ENCODE measurements at regions not wholly inside any gene's neighbourhood (a gene's known extent, or its start where the extent isn't known, plus 50 kb on each side); places are given as distances from the start of the nearest gene placed in this dataset.

DNA sequence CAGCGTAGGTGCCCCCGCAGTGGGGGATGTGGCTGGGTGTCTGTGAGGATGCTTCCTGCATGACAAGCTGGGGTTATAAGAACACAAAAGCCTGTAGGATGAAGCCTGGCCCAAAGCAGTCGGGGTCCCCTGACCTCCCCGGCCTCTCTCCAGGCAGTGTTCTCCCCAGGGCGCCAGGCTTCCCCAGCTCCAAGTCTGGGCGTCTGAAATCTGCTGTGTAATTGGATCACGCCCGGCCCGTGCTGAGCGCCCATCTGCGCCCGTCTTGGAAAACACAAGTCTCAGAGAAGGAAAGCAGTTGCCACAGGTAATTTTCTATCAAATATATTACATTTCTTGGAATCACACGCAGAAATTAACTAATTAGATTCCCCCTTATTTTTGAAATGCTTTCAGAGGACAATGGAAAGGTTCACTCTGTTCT lies 233.3 kb downstream of the CTTN start:
- DNase-seq = no peak
- Mint-ChIP-seq H3K27me3 (ENCODE audit: unreplicated experiment) (no peaks in the 10 kb centered on the region), H3K27ac (ENCODE audit: unreplicated experiment) (no peak overlapping the region), H3K4me3 (ENCODE audit: low read depth, unreplicated experiment) (no peak overlapping the region), H3K36me3 (ENCODE audit: insufficient read depth, unreplicated experiment) (peaks cover 9% of the 10 kb centered on the region), H3K9me3 (ENCODE audit: low read depth, unreplicated experiment) (no peaks in the 10 kb centered on the region), H3K4me1 (ENCODE audit: low read depth, unreplicated experiment) (peaks cover 17% of the 10 kb centered on the region)
- no TSS peak for BruUV-seq (replicated peaks)
- CTCF ChIA-PET = no interaction called here
- intact Hi-C loops (cut with micrococcal nuclease; ENCODE audit: unreplicated experiment) = no loop called here
- TF ChIP-seq, protein P1, sequence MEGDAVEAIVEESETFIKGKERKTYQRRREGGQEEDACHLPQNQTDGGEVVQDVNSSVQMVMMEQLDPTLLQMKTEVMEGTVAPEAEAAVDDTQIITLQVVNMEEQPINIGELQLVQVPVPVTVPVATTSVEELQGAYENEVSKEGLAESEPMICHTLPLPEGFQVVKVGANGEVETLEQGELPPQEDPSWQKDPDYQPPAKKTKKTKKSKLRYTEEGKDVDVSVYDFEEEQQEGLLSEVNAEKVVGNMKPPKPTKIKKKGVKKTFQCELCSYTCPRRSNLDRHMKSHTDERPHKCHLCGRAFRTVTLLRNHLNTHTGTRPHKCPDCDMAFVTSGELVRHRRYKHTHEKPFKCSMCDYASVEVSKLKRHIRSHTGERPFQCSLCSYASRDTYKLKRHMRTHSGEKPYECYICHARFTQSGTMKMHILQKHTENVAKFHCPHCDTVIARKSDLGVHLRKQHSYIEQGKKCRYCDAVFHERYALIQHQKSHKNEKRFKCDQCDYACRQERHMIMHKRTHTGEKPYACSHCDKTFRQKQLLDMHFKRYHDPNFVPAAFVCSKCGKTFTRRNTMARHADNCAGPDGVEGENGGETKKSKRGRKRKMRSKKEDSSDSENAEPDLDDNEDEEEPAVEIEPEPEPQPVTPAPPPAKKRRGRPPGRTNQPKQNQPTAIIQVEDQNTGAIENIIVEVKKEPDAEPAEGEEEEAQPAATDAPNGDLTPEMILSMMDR (IDR thresholded peaks at IDR 0.05; ENCODE audit: unreplicated experiment) = no peak

DNA sequence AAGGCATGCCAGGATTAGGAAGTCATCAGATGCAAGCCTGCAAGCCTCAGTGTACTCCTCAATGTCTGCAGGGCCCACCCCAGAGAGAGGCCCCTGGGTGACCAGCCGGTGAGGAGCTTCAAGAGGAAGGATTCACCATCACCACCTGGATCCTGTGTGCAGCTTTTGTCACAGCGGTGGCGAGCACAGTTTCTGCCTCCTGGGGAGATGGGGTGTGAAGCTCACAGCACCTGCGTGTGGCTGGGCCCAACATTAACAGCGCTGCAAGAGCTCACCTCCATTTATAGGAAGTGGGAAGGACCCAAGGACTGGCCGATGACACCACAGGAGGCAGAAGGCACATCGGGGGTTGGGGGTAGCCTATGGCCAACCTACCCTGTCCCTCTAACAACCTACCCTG lies 235.3 kb downstream of the CTTN start:
- peaks cover 7% of the 10 kb centered on the region for H3K36me3 Mint-ChIP-seq (ENCODE audit: insufficient read depth, unreplicated experiment)
- TF ChIP-seq, protein P1 (IDR thresholded peaks at IDR 0.05; ENCODE audit: unreplicated experiment) = no peak
- peaks cover 9% of the 10 kb centered on the region for H3K4me1 Mint-ChIP-seq (ENCODE audit: low read depth, unreplicated experiment)
- DNase-seq = no peak
- BruUV-seq (replicated peaks) = no TSS peak
- CTCF ChIA-PET = no interaction called here
- H3K27ac Mint-ChIP-seq (ENCODE audit: unreplicated experiment) = no peak overlapping the region
- H3K9me3 Mint-ChIP-seq (ENCODE audit: low read depth, unreplicated experiment) = no peaks in the 10 kb centered on the region
- H3K4me3 Mint-ChIP-seq (ENCODE audit: low read depth, unreplicated experiment) = no peak overlapping the region
- no peaks in the 10 kb centered on the region for H3K27me3 Mint-ChIP-seq (ENCODE audit: unreplicated experiment)
- intact Hi-C loops (cut with micrococcal nuclease; ENCODE audit: unreplicated experiment) = no loop called here

DNA sequence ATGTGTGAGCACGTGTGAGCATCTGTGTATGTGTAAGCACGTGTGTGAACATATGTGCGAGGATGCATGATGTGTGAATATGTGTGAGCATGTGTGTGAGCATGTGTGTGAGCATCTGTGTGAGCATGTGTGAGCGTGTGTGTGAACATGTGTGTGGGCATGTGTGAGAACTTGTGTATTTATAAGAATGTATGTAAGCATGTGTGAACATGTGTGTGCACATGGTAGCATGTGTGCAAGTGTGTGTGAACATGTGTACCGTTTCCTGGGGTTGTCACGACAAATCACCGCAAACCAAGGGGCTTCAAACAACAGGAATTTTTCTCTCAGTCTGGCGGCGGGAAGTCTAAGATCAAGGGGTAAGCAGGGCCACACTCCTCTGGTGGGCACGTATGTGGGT lies 238.3 kb downstream of the CTTN start:
- TF ChIP-seq, protein P1 (IDR thresholded peaks at IDR 0.05; ENCODE audit: unreplicated experiment) = no peak
- Mint-ChIP-seq H3K27me3 (ENCODE audit: unreplicated experiment) (no peaks in the 10 kb centered on the region), H3K27ac (ENCODE audit: unreplicated experiment) (no peak overlapping the region), H3K9me3 (ENCODE audit: low read depth, unreplicated experiment) (no peaks in the 10 kb centered on the region), H3K4me1 (ENCODE audit: low read depth, unreplicated experiment) (no peaks in the 10 kb centered on the region), H3K36me3 (ENCODE audit: insufficient read depth, unreplicated experiment) (no peaks in the 10 kb centered on the region), H3K4me3 (ENCODE audit: low read depth, unreplicated experiment) (no peak overlapping the region)
- intact Hi-C loops (cut with micrococcal nuclease; ENCODE audit: unreplicated experiment) = no loop called here
- no peak for DNase-seq
- BruUV-seq (replicated peaks) = no TSS peak
- CTCF ChIA-PET = no interaction called here

DNA sequence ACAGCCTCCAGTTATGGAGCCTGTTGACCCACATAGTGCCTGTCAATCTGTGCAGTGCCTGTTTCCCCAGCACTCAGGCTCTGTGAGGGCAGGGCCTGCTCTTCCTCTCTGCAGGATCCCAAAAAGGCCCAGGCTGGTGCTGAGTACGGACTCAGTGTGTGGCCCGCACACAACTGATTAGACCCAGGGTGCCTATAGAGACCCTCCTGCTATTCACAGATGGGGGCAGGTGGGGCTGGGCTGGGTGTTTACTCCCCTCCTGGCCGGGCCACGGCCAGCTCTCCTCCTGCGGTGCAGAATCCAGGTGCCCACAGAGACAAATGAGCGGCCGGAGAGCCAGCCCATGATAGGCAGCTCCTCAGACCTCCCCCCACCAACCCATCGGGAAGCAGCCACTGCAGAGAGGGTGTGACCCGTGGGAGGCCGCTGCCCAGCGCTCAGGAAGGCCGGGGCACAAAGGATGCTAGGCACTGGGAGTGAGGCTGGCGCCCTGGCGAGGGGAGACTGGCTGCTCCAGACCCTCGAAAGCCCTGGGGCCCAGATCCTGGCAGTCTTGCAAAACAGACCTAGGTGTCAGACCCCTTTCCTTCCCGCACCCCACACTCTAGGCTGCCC lies 239.0 kb downstream of the CTTN start:
- H3K27ac Mint-ChIP-seq (ENCODE audit: unreplicated experiment) = no peak overlapping the region
- CTCF ChIA-PET = no interaction called here
- no peaks in the 10 kb centered on the region for H3K4me1 Mint-ChIP-seq (ENCODE audit: low read depth, unreplicated experiment)
- TF ChIP-seq, protein P1 (IDR thresholded peaks at IDR 0.05; ENCODE audit: unreplicated experiment) = no peak
- intact Hi-C loops (cut with micrococcal nuclease; ENCODE audit: unreplicated experiment) = no loop called here
- no peaks in the 10 kb centered on the region for H3K9me3 Mint-ChIP-seq (ENCODE audit: low read depth, unreplicated experiment)
- no TSS peak for BruUV-seq (replicated peaks)
- DNase-seq = no peak
- H3K36me3 Mint-ChIP-seq (ENCODE audit: insufficient read depth, unreplicated experiment) = no peaks in the 10 kb centered on the region
- no peak overlapping the region for H3K4me3 Mint-ChIP-seq (ENCODE audit: low read depth, unreplicated experiment)
- H3K27me3 Mint-ChIP-seq (ENCODE audit: unreplicated experiment) = no peaks in the 10 kb centered on the region

Data from Calu3 (cell line).